ENCODE measurements at regions not wholly inside any gene's neighbourhood (a gene's known extent, or its start where the extent isn't known, plus 50 kb on each side); places are given as distances from the start of the nearest gene placed in this dataset.

- peak; percentile 35 for DNase-seq
Observed at GRCh38 chr10:71128311-71128980, 83.9 kb upstream of the UNC5B start.

GRCh38 chr10:71131096-71131495, 81.3 kb upstream of the UNC5B start:
- DNase-seq, result peak; percentile 38

GRCh38 chr10:71131508-71132088, 80.8 kb upstream of the UNC5B start:
- peak; percentile 47 for DNase-seq

GRCh38 chr10:71132321-71132810, 80.0 kb upstream of the UNC5B start:
- peak; percentile 47 for DNase-seq

- DNase-seq, result peak; percentile 42
Observed at GRCh38 chr10:71133710-71134686, 78.4 kb upstream of the UNC5B start.

GRCh38 chr10:71134732-71135211, 77.6 kb upstream of the UNC5B start:
- peak; percentile 54 for DNase-seq

- no peak for DNase-seq
Observed at GRCh38 chr10:71135236-71135635, 77.1 kb upstream of the UNC5B start.

GRCh38 chr10:71136036-71136721, 76.2 kb upstream of the UNC5B start:
- peak; percentile 43 for DNase-seq

- no peak for DNase-seq
Observed at GRCh38 chr10:71137701-71138100, 74.7 kb upstream of the UNC5B start.

- DNase-seq, result peak; percentile 42
Observed at GRCh38 chr10:71138166-71138830, 74.1 kb upstream of the UNC5B start.

GRCh38 chr10:71141528-71141927, 70.8 kb upstream of the UNC5B start:
- no peak for DNase-seq

- DNase-seq, result no peak
Observed at GRCh38 chr10:71143170-71143569, 69.2 kb upstream of the UNC5B start.

GRCh38 chr10:71143610-71144009, 68.8 kb upstream of the UNC5B start:
- DNase-seq, result no peak

- DNase-seq, result peak; percentile 38
Observed at GRCh38 chr10:71144824-71145223, 67.5 kb upstream of the UNC5B start.

GRCh38 chr10:71145352-71145945, 66.9 kb upstream of the UNC5B start:
- DNase-seq, result peak; percentile 39

- no peak for DNase-seq
Observed at GRCh38 chr10:71150796-71151195, 61.6 kb upstream of the UNC5B start.

GRCh38 chr10:71152043-71152442, 60.3 kb upstream of the UNC5B start:
- no peak for DNase-seq

- DNase-seq, result no peak
Observed at GRCh38 chr10:71156436-71156835, 55.9 kb upstream of the UNC5B start.

- no peak for DNase-seq
Observed at GRCh38 chr10:71157435-71157834, 54.9 kb upstream of the UNC5B start.

GRCh38 chr10:71158251-71158650, 54.1 kb upstream of the UNC5B start:
- DNase-seq, result no peak

GRCh38 chr10:71158902-71159301, 53.5 kb upstream of the UNC5B start:
- no peak for DNase-seq

- no peak for DNase-seq
Observed at GRCh38 chr10:71159892-71160291, 52.5 kb upstream of the UNC5B start.

All from islet precursor cell (in vitro differentiated cells).